ENCODE measurements at regions not wholly inside any gene's neighbourhood (a gene's known extent, or its start where the extent isn't known, plus 50 kb on each side); places are given as distances from the start of the nearest gene placed in this dataset.

DNA sequence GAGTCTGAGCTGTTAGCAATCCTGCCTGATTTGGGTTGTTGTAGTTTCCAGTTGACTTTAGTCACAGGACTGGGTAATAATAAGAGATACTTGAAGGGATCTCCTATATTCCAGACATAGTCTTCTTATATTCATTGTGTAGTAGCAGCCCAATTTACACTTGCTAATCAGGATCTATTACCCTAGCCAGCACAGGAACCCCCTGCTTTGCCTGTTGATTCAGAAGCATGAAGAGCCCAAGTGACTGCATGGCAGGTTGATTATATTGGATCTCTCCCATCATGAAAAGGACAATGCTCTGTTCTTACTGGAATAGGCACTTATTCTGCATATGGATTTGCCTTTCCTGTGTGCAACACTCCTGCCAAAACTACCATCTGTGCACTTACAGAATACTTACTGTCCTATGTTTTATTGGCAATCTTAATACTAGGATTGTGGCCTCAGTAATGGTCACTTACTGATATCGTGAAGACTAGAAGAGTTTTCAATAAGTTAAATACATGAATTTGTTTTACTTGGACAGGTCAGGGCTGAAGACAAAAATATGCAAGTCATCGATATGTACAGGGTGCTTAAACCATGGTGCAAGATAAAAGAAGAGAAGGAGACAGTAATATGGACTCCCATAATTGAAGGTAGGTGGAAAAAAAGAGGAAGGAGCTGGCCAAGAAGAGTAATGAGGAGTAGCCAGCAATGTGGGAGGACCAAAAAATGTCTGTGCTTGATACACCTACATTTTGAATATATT is 304.1 kb downstream of the MCTP2 start:
- H3K79me2 ChIP-seq (ENCODE audit: low read length), result no peaks in the 10 kb centered on the region
- H3K4me3 ChIP-seq (ENCODE audit: low read length), result no peak overlapping the region
- no peaks in the 10 kb centered on the region for H3K36me3 ChIP-seq (ENCODE audit: insufficient read depth, low read length)
- no peak overlapping the region for H3K27ac ChIP-seq (ENCODE audit: low read length)
- H3K9ac ChIP-seq (ENCODE audit: low read length), result no peak overlapping the region
- DNase-seq, result no peak
- no peaks in the 10 kb centered on the region for H3K9me3 ChIP-seq (ENCODE audit: low read length)
- no peak overlapping the region for H2AFZ ChIP-seq (ENCODE audit: low read length)
- no peaks in the 10 kb centered on the region for H3K27me3 ChIP-seq (ENCODE audit: low read length)
- no peaks in the 10 kb centered on the region for H3K4me1 ChIP-seq (ENCODE audit: low read length)
- H3K4me2 ChIP-seq (ENCODE audit: low read depth, low read length, poor library complexity, severe bottlenecking), result no peak overlapping the region
- H4K20me1 ChIP-seq (ENCODE audit: insufficient read depth, low read depth, low read length), result no peaks in the 10 kb centered on the region
- no peaks in the 10 kb centered on the region for H3K9me2 ChIP-seq (replicated peaks; ENCODE audit: insufficient read depth, low read length)

DNA sequence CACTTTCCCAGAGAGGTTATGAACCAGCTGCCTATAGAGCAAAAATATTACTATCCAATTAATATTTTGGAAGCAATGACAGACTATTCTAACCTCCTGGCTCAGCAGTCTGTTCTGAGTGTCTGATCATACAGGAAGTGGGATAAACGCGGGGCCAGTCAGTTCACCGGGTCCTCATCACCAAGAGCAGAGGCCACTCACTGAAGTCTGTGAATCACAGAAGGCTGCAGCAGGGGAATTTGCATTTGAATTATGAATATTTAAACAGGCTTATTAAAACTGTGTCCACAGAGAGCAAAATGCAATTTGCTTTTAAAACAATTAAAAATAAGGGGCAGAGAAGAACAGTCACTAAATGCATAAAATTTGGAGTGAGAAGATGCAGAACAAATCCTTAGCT is 305.2 kb downstream of the MCTP2 start:
- no peaks in the 10 kb centered on the region for H3K9me2 ChIP-seq (replicated peaks; ENCODE audit: insufficient read depth, low read length)
- no peaks in the 10 kb centered on the region for H4K20me1 ChIP-seq (ENCODE audit: insufficient read depth, low read depth, low read length)
- H3K4me3 ChIP-seq (ENCODE audit: low read length), result no peak overlapping the region
- H3K9me3 ChIP-seq (ENCODE audit: low read length), result no peaks in the 10 kb centered on the region
- no peaks in the 10 kb centered on the region for H3K36me3 ChIP-seq (ENCODE audit: insufficient read depth, low read length)
- no peak overlapping the region for H3K4me2 ChIP-seq (ENCODE audit: low read depth, low read length, poor library complexity, severe bottlenecking)
- DNase-seq, result no peak
- H3K9ac ChIP-seq (ENCODE audit: low read length), result no peak overlapping the region
- H3K4me1 ChIP-seq (ENCODE audit: low read length), result no peaks in the 10 kb centered on the region
- H2AFZ ChIP-seq (ENCODE audit: low read length), result no peak overlapping the region
- H3K79me2 ChIP-seq (ENCODE audit: low read length), result no peaks in the 10 kb centered on the region
- no peak overlapping the region for H3K27ac ChIP-seq (ENCODE audit: low read length)
- no peaks in the 10 kb centered on the region; the same call in 1 of the 2 replicates for H3K27me3 ChIP-seq (ENCODE audit: low read length)

- Histone ChIP-seq H3K9ac (ENCODE audit: low read length) (no peak overlapping the region), H3K4me3 (ENCODE audit: low read length) (no peak overlapping the region), H3K4me2 (ENCODE audit: low read depth, low read length, poor library complexity, severe bottlenecking) (no peak overlapping the region), H3K27ac (ENCODE audit: low read length) (no peak overlapping the region), H3K27me3 (ENCODE audit: low read length) (no peaks in the 10 kb centered on the region; the same call in 1 of the 2 replicates), H3K36me3 (ENCODE audit: insufficient read depth, low read length) (no peaks in the 10 kb centered on the region), H4K20me1 (ENCODE audit: insufficient read depth, low read depth, low read length) (no peaks in the 10 kb centered on the region), H3K79me2 (ENCODE audit: low read length) (no peaks in the 10 kb centered on the region), H3K4me1 (ENCODE audit: low read length) (peaks cover 5% of the 10 kb centered on the region), H2AFZ (ENCODE audit: low read length) (no peak overlapping the region), H3K9me3 (ENCODE audit: low read length) (no peaks in the 10 kb centered on the region), H3K9me2 (replicated peaks; ENCODE audit: insufficient read depth, low read length) (no peaks in the 10 kb centered on the region)
- no peak for DNase-seq
These were observed 306.9 kb downstream of the MCTP2 start for GRCh38 chr15:94538280-94538679.

DNA sequence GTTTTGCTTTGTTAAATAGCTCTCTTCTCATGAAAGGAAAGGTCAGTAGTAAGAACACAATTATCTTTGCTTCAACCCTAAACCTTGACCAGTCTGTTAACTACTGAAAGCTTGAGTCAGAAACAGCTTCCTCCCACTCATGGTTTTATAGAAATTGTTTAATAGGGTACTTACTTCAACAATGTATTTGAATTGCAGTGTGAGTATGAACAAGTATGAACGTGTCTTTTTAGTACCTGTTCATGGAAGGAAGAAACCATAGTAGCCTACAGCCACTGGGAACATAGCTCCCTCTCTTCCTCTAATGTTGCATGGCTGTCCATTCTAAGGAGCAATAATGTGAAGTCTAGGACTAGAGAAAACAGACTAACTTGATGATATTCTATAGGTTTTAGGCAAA is 311.0 kb downstream of the MCTP2 start:
- H4K20me1 ChIP-seq (ENCODE audit: insufficient read depth, low read depth, low read length), result no peaks in the 10 kb centered on the region
- no peak overlapping the region for H3K27ac ChIP-seq (ENCODE audit: low read length)
- no peaks in the 10 kb centered on the region for H3K36me3 ChIP-seq (ENCODE audit: insufficient read depth, low read length)
- H3K79me2 ChIP-seq (ENCODE audit: low read length), result no peaks in the 10 kb centered on the region
- peaks cover 5% of the 10 kb centered on the region for H3K4me1 ChIP-seq (ENCODE audit: low read length)
- no peak for DNase-seq
- H3K9ac ChIP-seq (ENCODE audit: low read length), result no peak overlapping the region
- H3K9me2 ChIP-seq (replicated peaks; ENCODE audit: insufficient read depth, low read length), result no peaks in the 10 kb centered on the region
- H3K4me3 ChIP-seq (ENCODE audit: low read length), result no peak overlapping the region
- H2AFZ ChIP-seq (ENCODE audit: low read length), result no peak overlapping the region
- H3K27me3 ChIP-seq (ENCODE audit: low read length), result no peaks in the 10 kb centered on the region; the same call in 1 of the 2 replicates
- H3K4me2 ChIP-seq (ENCODE audit: low read depth, low read length, poor library complexity, severe bottlenecking), result no peak overlapping the region
- no peaks in the 10 kb centered on the region for H3K9me3 ChIP-seq (ENCODE audit: low read length)

GRCh38 chr15:94546808-94547207 is 315.4 kb downstream of the MCTP2 start:
- no peak overlapping the region for H3K4me3 ChIP-seq (ENCODE audit: low read length)
- no peak overlapping the region for H2AFZ ChIP-seq (ENCODE audit: low read length)
- no peak overlapping the region for H3K9ac ChIP-seq (ENCODE audit: low read length)
- H4K20me1 ChIP-seq (ENCODE audit: insufficient read depth, low read depth, low read length), result no peaks in the 10 kb centered on the region
- no peaks in the 10 kb centered on the region for H3K9me3 ChIP-seq (ENCODE audit: low read length)
- DNase-seq, result no peak
- H3K27ac ChIP-seq (ENCODE audit: low read length), result no peak overlapping the region
- no peaks in the 10 kb centered on the region for H3K27me3 ChIP-seq (ENCODE audit: low read length)
- H3K4me2 ChIP-seq (ENCODE audit: low read depth, low read length, poor library complexity, severe bottlenecking), result no peak overlapping the region
- H3K4me1 ChIP-seq (ENCODE audit: low read length), result peaks cover 14% of the 10 kb centered on the region
- H3K9me2 ChIP-seq (replicated peaks; ENCODE audit: insufficient read depth, low read length), result no peaks in the 10 kb centered on the region
- no peaks in the 10 kb centered on the region for H3K36me3 ChIP-seq (ENCODE audit: insufficient read depth, low read length)
- H3K79me2 ChIP-seq (ENCODE audit: low read length), result no peaks in the 10 kb centered on the region

- Histone ChIP-seq H3K36me3 (ENCODE audit: insufficient read depth, low read length) (no peaks in the 10 kb centered on the region), H3K27me3 (ENCODE audit: low read length) (no peaks in the 10 kb centered on the region), H3K4me1 (ENCODE audit: low read length) (peaks cover 11% of the 10 kb centered on the region), H4K20me1 (ENCODE audit: insufficient read depth, low read depth, low read length) (no peaks in the 10 kb centered on the region), H3K9me2 (replicated peaks; ENCODE audit: insufficient read depth, low read length) (no peaks in the 10 kb centered on the region), H3K9me3 (ENCODE audit: low read length) (no peaks in the 10 kb centered on the region), H3K4me3 (ENCODE audit: low read length) (no peak overlapping the region), H2AFZ (ENCODE audit: low read length) (no peak overlapping the region), H3K4me2 (ENCODE audit: low read depth, low read length, poor library complexity, severe bottlenecking) (no peak overlapping the region), H3K79me2 (ENCODE audit: low read length) (no peaks in the 10 kb centered on the region), H3K9ac (ENCODE audit: low read length) (no peak overlapping the region), H3K27ac (ENCODE audit: low read length) (no peak overlapping the region)
- DNase-seq, result no peak
These were observed 316.4 kb downstream of the MCTP2 start for GRCh38 chr15:94547711-94548110.

DNA sequence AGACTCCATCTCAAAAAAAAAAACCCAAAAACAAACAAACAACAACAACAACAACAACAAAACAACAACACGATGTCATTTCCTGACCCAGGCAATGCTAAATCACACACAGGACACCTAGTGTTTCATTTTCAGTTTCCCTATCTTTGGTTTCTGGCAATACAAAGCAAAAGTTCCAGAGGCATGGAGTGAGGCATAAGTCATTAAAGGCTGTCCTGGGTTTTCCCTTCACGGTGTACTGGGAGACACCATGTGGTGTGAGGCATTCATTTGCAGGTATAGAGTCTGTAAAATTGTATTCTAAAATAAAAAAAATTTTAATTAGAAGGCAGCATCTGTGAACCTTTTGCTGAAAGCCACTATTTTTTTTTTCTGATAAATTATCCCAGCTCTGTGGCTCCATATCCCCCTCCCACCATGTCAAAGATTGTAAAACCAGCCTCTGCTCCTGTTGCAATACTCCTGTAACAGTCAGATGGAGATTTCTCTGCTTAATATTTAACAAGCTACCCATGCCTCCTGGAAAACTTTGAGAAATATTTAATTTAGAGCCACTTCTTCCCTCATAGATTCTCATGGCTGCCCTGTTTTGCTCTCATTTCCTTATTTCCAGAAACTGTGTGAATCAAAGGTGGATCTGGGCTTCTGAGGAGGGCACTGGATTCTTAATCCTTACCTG is 324.6 kb downstream of the MCTP2 start:
- DNase-seq, result no peak
- Histone ChIP-seq H3K9me3 (ENCODE audit: low read length) (no peaks in the 10 kb centered on the region), H3K4me1 (ENCODE audit: low read length) (peaks cover 1% of the 10 kb centered on the region; the same call in 1 of the 2 replicates), H4K20me1 (ENCODE audit: insufficient read depth, low read depth, low read length) (no peaks in the 10 kb centered on the region), H3K9me2 (replicated peaks; ENCODE audit: insufficient read depth, low read length) (no peaks in the 10 kb centered on the region), H3K27me3 (ENCODE audit: low read length) (no peaks in the 10 kb centered on the region), H3K4me2 (ENCODE audit: low read depth, low read length, poor library complexity, severe bottlenecking) (no peak overlapping the region), H3K79me2 (ENCODE audit: low read length) (no peaks in the 10 kb centered on the region), H3K27ac (ENCODE audit: low read length) (no peak overlapping the region), H3K9ac (ENCODE audit: low read length) (no peak overlapping the region), H3K4me3 (ENCODE audit: low read length) (no peak overlapping the region), H2AFZ (ENCODE audit: low read length) (no peak overlapping the region), H3K36me3 (ENCODE audit: insufficient read depth, low read length) (no peaks in the 10 kb centered on the region)

DNA sequence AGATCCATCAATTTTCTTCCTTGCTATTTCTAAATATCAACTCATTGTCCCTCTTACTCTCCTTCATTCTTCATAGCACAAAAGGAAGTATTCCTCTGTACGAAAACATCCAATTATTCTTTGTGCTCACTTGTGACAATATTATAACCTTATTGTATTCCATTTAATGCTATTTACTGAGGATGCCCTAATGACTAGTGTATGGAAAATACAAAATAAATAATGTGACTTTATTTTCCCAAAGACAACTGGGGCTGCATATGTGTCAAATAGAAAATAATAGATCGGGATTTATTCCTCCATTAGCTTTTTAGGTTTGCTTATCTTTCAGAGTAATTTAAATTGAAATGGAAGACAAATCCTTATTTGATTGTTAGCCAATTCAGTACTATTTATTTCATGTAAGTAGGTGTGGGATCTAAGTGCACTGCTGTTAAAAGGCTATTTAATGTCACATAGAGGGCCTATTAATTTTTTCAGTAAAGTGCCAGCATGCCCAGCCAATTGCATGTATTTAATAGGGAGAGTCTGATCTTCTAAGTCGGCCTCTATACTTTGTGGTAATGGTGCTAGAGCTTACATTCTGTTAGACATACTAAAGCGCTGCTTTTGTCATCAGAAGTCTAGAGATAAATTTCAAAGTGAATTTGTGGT is 329.8 kb downstream of the MCTP2 start:
- H3K79me2 ChIP-seq (ENCODE audit: low read length), result no peaks in the 10 kb centered on the region
- no peaks in the 10 kb centered on the region for H3K27me3 ChIP-seq (ENCODE audit: low read length)
- no peaks in the 10 kb centered on the region for H3K36me3 ChIP-seq (ENCODE audit: insufficient read depth, low read length)
- H3K9me3 ChIP-seq (ENCODE audit: low read length), result no peaks in the 10 kb centered on the region
- H3K4me2 ChIP-seq (ENCODE audit: low read depth, low read length, poor library complexity, severe bottlenecking), result no peak overlapping the region
- no peak overlapping the region for H3K9ac ChIP-seq (ENCODE audit: low read length)
- no peak overlapping the region for H3K4me3 ChIP-seq (ENCODE audit: low read length)
- no peaks in the 10 kb centered on the region for H4K20me1 ChIP-seq (ENCODE audit: insufficient read depth, low read depth, low read length)
- no peaks in the 10 kb centered on the region for H3K9me2 ChIP-seq (replicated peaks; ENCODE audit: insufficient read depth, low read length)
- H3K4me1 ChIP-seq (ENCODE audit: low read length), result no peaks in the 10 kb centered on the region
- H3K27ac ChIP-seq (ENCODE audit: low read length), result no peak overlapping the region
- DNase-seq, result no peak
- H2AFZ ChIP-seq (ENCODE audit: low read length), result no peak overlapping the region

All from Karpas-422 (cell line).